Upper lobe of left lung (tissue), 6 donors: ENCODE measurements at regions not wholly inside any gene's neighbourhood (a gene's known extent, or its start where the extent isn't known, plus 50 kb on each side); places are given as distances from the start of the nearest gene placed in this dataset.
A peak's percentile ranks its signal among the peaks of the same experiment; 100 is the strongest.

Experiments used
- ATAC-seq, 2 donors: fragments of 200-7000 bp; cut with Tn5 transposase; one replicate each; pipeline ENCODE4 v1.9.1; 2022; ENCODE audit warnings: mild to moderate bottlenecking in 2 of 2, moderate library complexity in 2 of 2; ENCODE audit not compliant: low FRiP score in 2 of 2
- DNase-seq, 2 donors: peaks; one replicate each; pipeline ENCODE4 v3.0.0-alpha.2; 2019 to 2020
- H3K27ac ChIP-seq, 4 donors: fragments of 200-600 bp; sonication (generic); one replicate each; pipeline ENCODE4 v1.5.1; 2016 to 2019
- H3K27me3 ChIP-seq, 4 donors: fragments of 200-600 bp; sonication (generic); one replicate each; pipeline ENCODE4 v1.5.1; 2017 to 2019
- H3K36me3 ChIP-seq, 4 donors: fragments of 200-600 bp; sonication (generic); one replicate each; pipeline ENCODE4 v1.5.1; 2016 to 2019
- H3K4me1 ChIP-seq, 4 donors: fragments of 200-600 bp; sonication (generic); one replicate each; pipeline ENCODE4 v1.5.1; 2018 to 2019
- H3K4me3 ChIP-seq, 4 donors: fragments of 200-600 bp; sonication (generic); one replicate each; pipeline ENCODE4 v1.5.1; 2017 to 2019; ENCODE audit warnings: mild to moderate bottlenecking in 2 of 4, moderate library complexity in 1 of 4
- H3K9me3 ChIP-seq, 4 donors: fragments of 200-600 bp; sonication (generic); one replicate each; pipeline ENCODE4 v1.5.1; 2018 to 2019
- CTCF ChIP-seq, 6 experiments: fragments of 450-650 bp in 4 of 6; fragments of 200-600 bp in 2 of 6; sonication (generic) in 2 of 6; IDR thresholded peaks; one replicate each; pipeline ENCODE4 v1.5.1; 2016 to 2019; ENCODE audit warnings: antibody characterized with exemption in 6 of 6
- EP300 ChIP-seq, 4 donors: sonication (generic); formaldehyde crosslinking; IDR thresholded peaks; one replicate each; pipeline ENCODE4 v1.5.1; 2017; ENCODE audit warnings: antibody characterized with exemption in 4 of 4, control low read depth in 2 of 4
- POLR2A ChIP-seq, 4 donors: fragments of 450-650 bp; IDR thresholded peaks; one replicate each; pipeline ENCODE4 v1.5.1; 2016 to 2017; ENCODE audit warnings: antibody characterized with exemption in 4 of 4, mild to moderate bottlenecking in 2 of 4
- POLR2AphosphoS5 ChIP-seq, 2 donors: sonication (generic); formaldehyde crosslinking; IDR thresholded peaks; one replicate each; pipeline ENCODE4 v1.5.1; 2017; ENCODE audit warnings: antibody characterized with exemption in 2 of 2
- WGBS, 2 donors: methylation state at CpG; one replicate each; pipeline ENCODE4 v1.1.5; 2017 to 2018; 5-methylcytosine and 5-hydroxymethylcytosine counted together
- donor health status: DM: no; HTN: no; CAD: no; lungs with moderate emphysema.
- donor health status: DM: no; HTN: yes; CAD: no; lungs with severe emphysema.

- WGBS, 2 donors = 24 to 27% methylated on average over 14 of the region's 14 CpGs
- H3K9me3 ChIP-seq = peaks cover 0 to 6% (median 0%) of the 10 kb centered on the region in 4 donors
These were observed 124.4 kb downstream of the INHBB start for GRCh38 chr2:120470041-120470965.

GRCh38 chr2:120471166-120471565, 125.2 kb downstream of the INHBB start:
- Histone ChIP-seq H3K9me3 (peaks cover 0 to 6% (median 0%) of the 10 kb centered on the region in 4 donors), H3K36me3 (no peaks in the 10 kb centered on the region), H3K4me1 (peaks cover 21 to 54% (median 39%) of the 10 kb centered on the region in 4 donors), H3K27me3 (no peaks in the 10 kb centered on the region), H3K27ac (peak overlapping the region; percentile 68 to 89 (median 78)), H3K4me3 (no peak overlapping the region)
- DNase-seq (peak in 1 of 2 donors; percentile 19), ATAC-seq (no peak)
- TF ChIP-seq EP300 (IDR thresholded peaks at IDR 0.05) (no peak), CTCF (IDR thresholded peaks at IDR 0.05) (no peak), POLR2AphosphoS5 (IDR thresholded peaks at IDR 0.05) (no peak), POLR2A (IDR thresholded peaks at IDR 0.05) (no peak)
- WGBS, 2 donors = 75 to 80% methylated on average over 5 of the region's 5 CpGs

More at GRCh38 chr2:120470041-120470965, 124.4 kb downstream of the INHBB start:
- peak; percentile 89 to 90 for DNase-seq
- Histone ChIP-seq H3K4me1 (peaks cover 21 to 48% (median 42%) of the 10 kb centered on the region in 4 donors), H3K27ac (peak overlapping the region; percentile 68 to 89 (median 78)), H3K27me3 (no peaks in the 10 kb centered on the region), H3K4me3 (no peak overlapping the region), H3K36me3 (no peaks in the 10 kb centered on the region)
- peak in 2 of 4 donors; percentile 1 to 66 for TF ChIP-seq EP300 (IDR thresholded peaks at IDR 0.05)
- TF ChIP-seq POLR2AphosphoS5 (IDR thresholded peaks at IDR 0.05) = peak; percentile 64 to 77
- no peak for TF ChIP-seq POLR2A (IDR thresholded peaks at IDR 0.05)
- TF ChIP-seq CTCF (IDR thresholded peaks at IDR 0.05) = no peak
- peak; percentile 89 to 92 for ATAC-seq

GRCh38 chr2:120472031-120472430, 126.1 kb downstream of the INHBB start:
- H3K9me3 ChIP-seq = peaks cover 0 to 6% (median 0%) of the 10 kb centered on the region in 4 donors
- no peak for DNase-seq
- 44 to 79% methylated on average over 2 of the region's 2 CpGs for WGBS, 2 donors

GRCh38 chr2:120472891-120473309, 127.0 kb downstream of the INHBB start:
- DNase-seq (peak in 1 of 2 donors; percentile 76), ATAC-seq (peak in 1 of 2 donors; percentile 5)
- Histone ChIP-seq H3K27ac (peak overlapping the region; percentile 37 to 89 (median 50)), H3K9me3 (peaks cover 0 to 6% (median 0%) of the 10 kb centered on the region in 4 donors), H3K36me3 (no peaks in the 10 kb centered on the region), H3K4me3 (no peak overlapping the region), H3K4me1 (peaks cover 21 to 49% (median 33%) of the 10 kb centered on the region in 4 donors), H3K27me3 (no peaks in the 10 kb centered on the region)
- TF ChIP-seq EP300 (IDR thresholded peaks at IDR 0.05) = peak in 1 of 4 donors; percentile 82
- TF ChIP-seq POLR2A (IDR thresholded peaks at IDR 0.05) = no peak
- no peak for TF ChIP-seq CTCF (IDR thresholded peaks at IDR 0.05)
- peak; percentile 32 to 70 for TF ChIP-seq POLR2AphosphoS5 (IDR thresholded peaks at IDR 0.05)
- 75 to 77% methylated on average over 12 of the region's 12 CpGs for WGBS, 2 donors

More at GRCh38 chr2:120472031-120472430, 126.1 kb downstream of the INHBB start:
- ATAC-seq = no peak
- no peak for TF ChIP-seq EP300 (IDR thresholded peaks at IDR 0.05)
- no peak for TF ChIP-seq POLR2AphosphoS5 (IDR thresholded peaks at IDR 0.05)
- no peak for TF ChIP-seq CTCF (IDR thresholded peaks at IDR 0.05)
- TF ChIP-seq POLR2A (IDR thresholded peaks at IDR 0.05) = no peak
- Histone ChIP-seq H3K4me3 (no peak overlapping the region), H3K27me3 (no peaks in the 10 kb centered on the region), H3K4me1 (peaks cover 21 to 50% (median 33%) of the 10 kb centered on the region in 4 donors), H3K36me3 (no peaks in the 10 kb centered on the region), H3K27ac (peak overlapping the region in 1 of 4 donors; percentile 89)
